ENCODE measurements at regions not wholly inside any gene's neighbourhood (a gene's known extent, or its start where the extent isn't known, plus 50 kb on each side); places are given as distances from the start of the nearest gene placed in this dataset.

- TF ChIP-seq POLR2A (IDR thresholded peaks at IDR 0.05), result no peak
- TF ChIP-seq, protein P1, sequence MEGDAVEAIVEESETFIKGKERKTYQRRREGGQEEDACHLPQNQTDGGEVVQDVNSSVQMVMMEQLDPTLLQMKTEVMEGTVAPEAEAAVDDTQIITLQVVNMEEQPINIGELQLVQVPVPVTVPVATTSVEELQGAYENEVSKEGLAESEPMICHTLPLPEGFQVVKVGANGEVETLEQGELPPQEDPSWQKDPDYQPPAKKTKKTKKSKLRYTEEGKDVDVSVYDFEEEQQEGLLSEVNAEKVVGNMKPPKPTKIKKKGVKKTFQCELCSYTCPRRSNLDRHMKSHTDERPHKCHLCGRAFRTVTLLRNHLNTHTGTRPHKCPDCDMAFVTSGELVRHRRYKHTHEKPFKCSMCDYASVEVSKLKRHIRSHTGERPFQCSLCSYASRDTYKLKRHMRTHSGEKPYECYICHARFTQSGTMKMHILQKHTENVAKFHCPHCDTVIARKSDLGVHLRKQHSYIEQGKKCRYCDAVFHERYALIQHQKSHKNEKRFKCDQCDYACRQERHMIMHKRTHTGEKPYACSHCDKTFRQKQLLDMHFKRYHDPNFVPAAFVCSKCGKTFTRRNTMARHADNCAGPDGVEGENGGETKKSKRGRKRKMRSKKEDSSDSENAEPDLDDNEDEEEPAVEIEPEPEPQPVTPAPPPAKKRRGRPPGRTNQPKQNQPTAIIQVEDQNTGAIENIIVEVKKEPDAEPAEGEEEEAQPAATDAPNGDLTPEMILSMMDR (IDR thresholded peaks at IDR 0.05), result no peak
- no peak for TF ChIP-seq EP300 (IDR thresholded peaks at IDR 0.05)
- Histone ChIP-seq H3K27me3 (no peaks in the 10 kb centered on the region), H3K9me3 (peaks cover 0 to 22% (median 1%) of the 10 kb centered on the region in 4 donors), H3K4me1 (no peaks in the 10 kb centered on the region), H3K27ac (no peak overlapping the region), H3K36me3 (no peaks in the 10 kb centered on the region), H3K4me3 (no peak overlapping the region)
- DNase-seq (ENCODE audit: low spot score in 2 of 2), result no peak
These were observed 325.9 kb upstream of the PODXL start for GRCh38 chr7:131882321-131882720.

GRCh38 chr7:131880078-131880477 is 323.6 kb upstream of the PODXL start:
- Histone ChIP-seq H3K4me3 (no peak overlapping the region), H3K27ac (no peak overlapping the region), H3K9me3 (peaks cover 0 to 10% (median 0%) of the 10 kb centered on the region in 4 donors), H3K4me1 (no peaks in the 10 kb centered on the region), H3K27me3 (no peaks in the 10 kb centered on the region), H3K36me3 (no peaks in the 10 kb centered on the region)
- 84 to 100% methylated on average over 2 of the region's 2 CpGs for WGBS, 2 donors
- no peak for DNase-seq (ENCODE audit: low spot score in 2 of 2)
- no peak for TF ChIP-seq POLR2A (IDR thresholded peaks at IDR 0.05)
- TF ChIP-seq EP300 (IDR thresholded peaks at IDR 0.05), result no peak
- TF ChIP-seq, protein P1 (IDR thresholded peaks at IDR 0.05), result no peak

DNA sequence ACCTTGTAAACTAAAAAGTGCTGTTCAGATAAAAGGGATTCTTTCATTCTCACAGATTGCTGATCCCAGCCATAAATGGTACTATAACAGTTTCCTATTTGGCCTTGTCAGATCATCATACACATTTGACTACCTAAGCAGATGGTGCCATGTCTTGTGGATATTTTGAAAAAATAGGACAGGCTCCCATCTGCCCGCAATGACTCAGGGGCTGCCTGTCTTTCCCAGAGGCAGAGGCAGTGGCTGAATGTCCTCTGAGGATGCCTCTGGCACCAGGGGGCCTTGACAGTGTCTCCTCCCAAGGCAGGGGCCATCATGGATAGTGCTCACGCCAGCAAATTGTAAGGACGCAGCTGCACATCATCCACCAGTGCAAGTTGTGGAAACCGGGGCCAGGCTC is 323.0 kb upstream of the PODXL start:
- Histone ChIP-seq H3K4me1 (no peaks in the 10 kb centered on the region), H3K9me3 (peaks cover 0 to 3% (median 0%) of the 10 kb centered on the region in 4 donors), H3K36me3 (no peaks in the 10 kb centered on the region), H3K27me3 (no peaks in the 10 kb centered on the region), H3K27ac (no peak overlapping the region), H3K4me3 (no peak overlapping the region)
- TF ChIP-seq, protein P1 (IDR thresholded peaks at IDR 0.05), result no peak
- no peak for TF ChIP-seq POLR2A (IDR thresholded peaks at IDR 0.05)
- no peak for TF ChIP-seq EP300 (IDR thresholded peaks at IDR 0.05)
- 75 to 79% methylated on average over 4 of the region's 4 CpGs for WGBS, 2 donors
- DNase-seq (ENCODE audit: low spot score in 2 of 2), result no peak

DNA sequence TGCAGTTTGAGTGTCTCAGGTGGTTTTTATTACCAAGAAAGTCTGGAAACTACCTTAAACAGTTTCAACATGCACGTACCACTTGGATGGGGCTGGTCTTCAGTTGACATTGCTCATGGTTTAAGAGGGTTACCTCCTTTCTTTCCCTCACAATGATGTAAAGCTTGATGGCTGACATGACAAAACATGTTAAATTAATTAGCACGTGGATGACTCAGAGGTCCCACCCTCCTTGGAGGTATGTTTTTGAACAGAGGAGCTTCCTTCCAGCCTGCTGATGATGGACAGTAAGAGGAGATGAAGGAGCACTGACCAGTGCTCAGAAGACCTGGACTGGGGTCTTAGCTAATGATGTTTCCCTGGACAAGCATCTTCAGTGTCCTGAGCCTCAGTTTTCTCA is 322.3 kb upstream of the PODXL start:
- Histone ChIP-seq H3K27ac (no peak overlapping the region), H3K27me3 (no peaks in the 10 kb centered on the region), H3K4me3 (no peak overlapping the region), H3K9me3 (no peaks in the 10 kb centered on the region), H3K36me3 (no peaks in the 10 kb centered on the region), H3K4me1 (no peaks in the 10 kb centered on the region)
- WGBS, 2 donors, result 67 to 72% methylated on average over 2 of the region's 2 CpGs
- TF ChIP-seq EP300 (IDR thresholded peaks at IDR 0.05), result no peak
- TF ChIP-seq, protein P1 (IDR thresholded peaks at IDR 0.05), result no peak
- no peak for TF ChIP-seq POLR2A (IDR thresholded peaks at IDR 0.05)
- DNase-seq (ENCODE audit: low spot score in 2 of 2), result no peak

DNA sequence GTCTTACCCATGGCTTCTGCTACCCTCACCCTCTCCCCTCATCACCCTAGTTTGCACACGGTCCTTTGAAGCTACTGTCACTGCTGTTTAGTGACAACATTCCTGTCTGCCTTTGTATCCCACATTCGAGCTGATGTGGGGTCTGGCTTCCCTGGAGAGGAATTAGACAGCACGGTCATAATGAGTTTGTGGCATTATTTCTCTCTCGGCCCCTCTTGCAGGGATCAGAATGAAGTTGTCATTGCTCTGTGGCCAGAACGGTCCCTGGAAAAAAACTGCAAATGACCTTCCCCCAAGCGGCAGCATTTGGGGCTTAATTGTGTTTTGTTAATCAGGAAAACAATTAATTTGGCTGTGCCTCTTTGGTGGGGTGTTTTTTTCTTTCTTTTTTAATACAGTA is 317.2 kb upstream of the PODXL start:
- H3K27ac ChIP-seq, result no peak overlapping the region
- H3K9me3 ChIP-seq, result no peaks in the 10 kb centered on the region
- H3K36me3 ChIP-seq, result no peaks in the 10 kb centered on the region
- TF ChIP-seq EP300 (IDR thresholded peaks at IDR 0.05) (no peak), POLR2A (IDR thresholded peaks at IDR 0.05) (no peak)
- TF ChIP-seq, protein P1 (IDR thresholded peaks at IDR 0.05), result no peak
- WGBS, 2 donors, result 24 to 31% methylated on average over 6 of the region's 6 CpGs
- H3K27me3 ChIP-seq, result no peaks in the 10 kb centered on the region
- DNase-seq (ENCODE audit: low spot score in 2 of 2), result no peak
- no peaks in the 10 kb centered on the region for H3K4me1 ChIP-seq
- H3K4me3 ChIP-seq, result no peak overlapping the region
